Loucy (cell line): ENCODE measurements at regions not wholly inside any gene's neighbourhood (a gene's known extent, or its start where the extent isn't known, plus 50 kb on each side); places are given as distances from the start of the nearest gene placed in this dataset.

Source experiments
- CTCF ChIP-seq: fragments of 200-600 bp; sonication (generic); conservative IDR thresholded peaks from 2 replicates; pipeline ENCODE4 v1.5.1; 2014; ENCODE audit warnings: mild to moderate bottlenecking, antibody characterized with exemption, low read length
- EZH2phosphoT487 ChIP-seq: fragments of 200-600 bp; IDR thresholded peaks from 2 replicates; pipeline ENCODE4 v1.6.1; 2018; ENCODE audit warnings: antibody characterized with exemption, mild to moderate bottlenecking, moderate library complexity, borderline replicate concordance

DNA sequence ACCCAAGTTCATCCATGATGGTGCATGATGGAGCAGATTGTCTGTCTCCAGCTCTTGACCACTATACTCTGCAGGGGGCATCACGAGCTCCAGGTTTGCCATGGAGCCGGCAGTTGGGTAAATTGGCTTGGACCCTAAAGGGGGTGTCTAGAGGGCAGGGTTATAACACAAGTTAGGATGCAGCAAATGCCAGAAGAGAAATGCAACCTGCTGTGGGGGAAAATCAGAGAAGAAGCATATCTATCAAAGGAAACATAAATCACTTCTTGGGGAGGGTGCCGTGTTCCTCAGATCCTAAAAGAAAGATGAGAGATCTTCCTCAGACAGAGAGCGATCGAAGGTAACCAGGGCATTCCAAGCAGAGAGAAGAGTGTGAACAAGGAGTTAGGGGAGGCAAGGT, 334.9 kb downstream of the C12orf75 start:
- TF ChIP-seq CTCF (no peak), EZH2phosphoT487 (no peak)
